ENCODE measurements at regions not wholly inside any gene's neighbourhood (a gene's known extent, or its start where the extent isn't known, plus 50 kb on each side); places are given as distances from the start of the nearest gene placed in this dataset.
A peak's percentile ranks its signal among the peaks of the same experiment; 100 is the strongest.

- peak overlapping the region; percentile 91 for H3K27ac Mint-ChIP-seq
- H3K36me3 Mint-ChIP-seq (ENCODE audit: low read depth), result peaks cover 21% of the 10 kb centered on the region
- DNase-seq, result no peak
- no peak overlapping the region for H3K4me3 Mint-ChIP-seq
- H3K27me3 Mint-ChIP-seq, result no peaks in the 10 kb centered on the region
- H3K9me3 Mint-ChIP-seq, result no peaks in the 10 kb centered on the region
- peaks cover 88% of the 10 kb centered on the region for H3K4me1 Mint-ChIP-seq (ENCODE audit: low read depth)
Observed at GRCh38 chr2:134169788-134170187, 84.1 kb upstream of the MGAT5 start.

- Mint-ChIP-seq H3K27me3 (no peaks in the 10 kb centered on the region), H3K4me1 (ENCODE audit: low read depth) (peaks cover 89% of the 10 kb centered on the region), H3K27ac (peak overlapping the region; percentile 91), H3K4me3 (peak overlapping the region; percentile 24), H3K36me3 (ENCODE audit: low read depth) (peaks cover 17% of the 10 kb centered on the region), H3K9me3 (no peaks in the 10 kb centered on the region)
- DNase-seq, result no peak
Observed at GRCh38 chr2:134170294-134170693, 83.6 kb upstream of the MGAT5 start.

- peaks cover 91% of the 10 kb centered on the region for H3K4me1 Mint-ChIP-seq (ENCODE audit: low read depth)
- no peaks in the 10 kb centered on the region for H3K27me3 Mint-ChIP-seq
- DNase-seq, result no peak
- H3K27ac Mint-ChIP-seq, result peak overlapping the region; percentile 91
- no peaks in the 10 kb centered on the region for H3K9me3 Mint-ChIP-seq
- H3K36me3 Mint-ChIP-seq (ENCODE audit: low read depth), result peaks cover 17% of the 10 kb centered on the region
- H3K4me3 Mint-ChIP-seq, result peak overlapping the region; percentile 24
Observed at GRCh38 chr2:134170700-134171099, 83.2 kb upstream of the MGAT5 start.

- Mint-ChIP-seq H3K9me3 (no peaks in the 10 kb centered on the region), H3K36me3 (ENCODE audit: low read depth) (peaks cover 14% of the 10 kb centered on the region), H3K27ac (peak overlapping the region; percentile 53), H3K27me3 (no peaks in the 10 kb centered on the region), H3K4me3 (no peak overlapping the region), H3K4me1 (ENCODE audit: low read depth) (peaks cover 86% of the 10 kb centered on the region)
- no peak for DNase-seq
Observed at GRCh38 chr2:134173338-134174016, 80.4 kb upstream of the MGAT5 start.

GRCh38 chr2:134174711-134175110, 79.2 kb upstream of the MGAT5 start:
- peaks cover 14% of the 10 kb centered on the region for H3K36me3 Mint-ChIP-seq (ENCODE audit: low read depth)
- no peak overlapping the region for H3K27ac Mint-ChIP-seq
- H3K4me3 Mint-ChIP-seq, result no peak overlapping the region
- H3K4me1 Mint-ChIP-seq (ENCODE audit: low read depth), result peaks cover 87% of the 10 kb centered on the region
- H3K9me3 Mint-ChIP-seq, result no peaks in the 10 kb centered on the region
- DNase-seq, result no peak
- H3K27me3 Mint-ChIP-seq, result no peaks in the 10 kb centered on the region

GRCh38 chr2:134175834-134176233, 78.0 kb upstream of the MGAT5 start:
- Mint-ChIP-seq H3K4me3 (no peak overlapping the region), H3K27me3 (no peaks in the 10 kb centered on the region), H3K36me3 (ENCODE audit: low read depth) (peaks cover 18% of the 10 kb centered on the region), H3K9me3 (no peaks in the 10 kb centered on the region), H3K4me1 (ENCODE audit: low read depth) (peaks cover 89% of the 10 kb centered on the region), H3K27ac (no peak overlapping the region)
- DNase-seq, result no peak

- peak overlapping the region; percentile 59 for H3K27ac Mint-ChIP-seq
- H3K4me1 Mint-ChIP-seq (ENCODE audit: low read depth), result peaks cover 91% of the 10 kb centered on the region
- H3K36me3 Mint-ChIP-seq (ENCODE audit: low read depth), result peaks cover 16% of the 10 kb centered on the region
- no peak overlapping the region for H3K4me3 Mint-ChIP-seq
- DNase-seq, result no peak
- no peaks in the 10 kb centered on the region for H3K9me3 Mint-ChIP-seq
- H3K27me3 Mint-ChIP-seq, result no peaks in the 10 kb centered on the region
Observed at GRCh38 chr2:134177351-134177931, 76.4 kb upstream of the MGAT5 start.

GRCh38 chr2:134178138-134178877, 75.6 kb upstream of the MGAT5 start:
- no peak overlapping the region for H3K4me3 Mint-ChIP-seq
- H3K36me3 Mint-ChIP-seq (ENCODE audit: low read depth), result peaks cover 12% of the 10 kb centered on the region
- DNase-seq, result no peak
- H3K9me3 Mint-ChIP-seq, result no peaks in the 10 kb centered on the region
- peaks cover 89% of the 10 kb centered on the region for H3K4me1 Mint-ChIP-seq (ENCODE audit: low read depth)
- H3K27ac Mint-ChIP-seq, result peak overlapping the region; percentile 59
- no peaks in the 10 kb centered on the region for H3K27me3 Mint-ChIP-seq

GRCh38 chr2:134181219-134181618, 72.7 kb upstream of the MGAT5 start:
- no peaks in the 10 kb centered on the region for H3K9me3 Mint-ChIP-seq
- H3K36me3 Mint-ChIP-seq (ENCODE audit: low read depth), result peaks cover 23% of the 10 kb centered on the region
- no peak overlapping the region for H3K4me3 Mint-ChIP-seq
- peak overlapping the region; percentile 87 for H3K27ac Mint-ChIP-seq
- H3K27me3 Mint-ChIP-seq, result no peaks in the 10 kb centered on the region
- H3K4me1 Mint-ChIP-seq (ENCODE audit: low read depth), result peaks cover 90% of the 10 kb centered on the region
- DNase-seq, result no peak

GRCh38 chr2:134183679-134184078, 70.2 kb upstream of the MGAT5 start:
- no peak for DNase-seq
- Mint-ChIP-seq H3K27ac (peak overlapping the region; percentile 75), H3K4me1 (ENCODE audit: low read depth) (peaks cover 90% of the 10 kb centered on the region), H3K4me3 (no peak overlapping the region), H3K27me3 (no peaks in the 10 kb centered on the region), H3K36me3 (ENCODE audit: low read depth) (peaks cover 30% of the 10 kb centered on the region), H3K9me3 (no peaks in the 10 kb centered on the region)

- peaks cover 39% of the 10 kb centered on the region for H3K36me3 Mint-ChIP-seq (ENCODE audit: low read depth)
- no peaks in the 10 kb centered on the region for H3K27me3 Mint-ChIP-seq
- no peaks in the 10 kb centered on the region for H3K9me3 Mint-ChIP-seq
- H3K27ac Mint-ChIP-seq, result no peak overlapping the region
- no peak overlapping the region for H3K4me3 Mint-ChIP-seq
- peaks cover 85% of the 10 kb centered on the region for H3K4me1 Mint-ChIP-seq (ENCODE audit: low read depth)
- DNase-seq, result no peak
Observed at GRCh38 chr2:134185639-134186038, 68.2 kb upstream of the MGAT5 start.

- no peak overlapping the region for H3K27ac Mint-ChIP-seq
- no peaks in the 10 kb centered on the region for H3K27me3 Mint-ChIP-seq
- no peak for DNase-seq
- H3K4me1 Mint-ChIP-seq (ENCODE audit: low read depth), result peaks cover 67% of the 10 kb centered on the region
- no peak overlapping the region for H3K4me3 Mint-ChIP-seq
- H3K9me3 Mint-ChIP-seq, result peaks cover 5% of the 10 kb centered on the region
- peaks cover 42% of the 10 kb centered on the region for H3K36me3 Mint-ChIP-seq (ENCODE audit: low read depth)
Observed at GRCh38 chr2:134189009-134189720, 64.7 kb upstream of the MGAT5 start.

- H3K27ac Mint-ChIP-seq, result no peak overlapping the region
- H3K27me3 Mint-ChIP-seq, result no peaks in the 10 kb centered on the region
- no peak overlapping the region for H3K4me3 Mint-ChIP-seq
- H3K4me1 Mint-ChIP-seq (ENCODE audit: low read depth), result peaks cover 67% of the 10 kb centered on the region
- peaks cover 39% of the 10 kb centered on the region for H3K36me3 Mint-ChIP-seq (ENCODE audit: low read depth)
- DNase-seq, result no peak
- H3K9me3 Mint-ChIP-seq, result peaks cover 5% of the 10 kb centered on the region
Observed at GRCh38 chr2:134190062-134190806, 63.6 kb upstream of the MGAT5 start.

GRCh38 chr2:134190807-134191203, 63.1 kb upstream of the MGAT5 start:
- peaks cover 5% of the 10 kb centered on the region for H3K9me3 Mint-ChIP-seq

More at GRCh38 chr2:134190807-134191203, 63.1 kb upstream of the MGAT5 start:
- DNase-seq, result no peak
- H3K4me1 Mint-ChIP-seq (ENCODE audit: low read depth), result peaks cover 67% of the 10 kb centered on the region
- no peak overlapping the region for H3K27ac Mint-ChIP-seq
- no peak overlapping the region for H3K4me3 Mint-ChIP-seq
- no peaks in the 10 kb centered on the region for H3K27me3 Mint-ChIP-seq
- H3K36me3 Mint-ChIP-seq (ENCODE audit: low read depth), result peaks cover 35% of the 10 kb centered on the region
